22Rv1 (cell line): ENCODE measurements at regions not wholly inside any gene's neighbourhood (a gene's known extent, or its start where the extent isn't known, plus 50 kb on each side); places are given as distances from the start of the nearest gene placed in this dataset.

ENCODE experiments used
- H3K27ac ChIP-seq: fragments of 450-650 bp; 2 replicates; pipeline ENCODE4 v1.5.1; 2017
- CTCF ChIP-seq: fragments of 450-650 bp; IDR thresholded peaks from 2 replicates; pipeline ENCODE4 v1.5.1; 2017; ENCODE audit warnings: mild to moderate bottlenecking
- ZFX ChIP-seq: fragments of 450-650 bp; IDR thresholded peaks from 2 replicates; pipeline ENCODE4 v1.6.1; 2017; ENCODE audit warnings: antibody characterized with exemption, borderline replicate concordance

GRCh38 chr3:95210878-95211277 lies 1148.0 kb downstream of the NSUN3 start:
- H3K27ac ChIP-seq, result no peak overlapping the region
- TF ChIP-seq ZFX, result no peak

GRCh38 chr3:95212117-95212516 lies 1149.3 kb downstream of the NSUN3 start:
- TF ChIP-seq CTCF, result no peak
- TF ChIP-seq ZFX, result no peak
- H3K27ac ChIP-seq, result no peak overlapping the region

GRCh38 chr3:95215437-95215957 lies 1152.6 kb downstream of the NSUN3 start:
- TF ChIP-seq ZFX, result no peak
- no peak for TF ChIP-seq CTCF
- H3K27ac ChIP-seq, result no peak overlapping the region

- TF ChIP-seq CTCF (no peak), ZFX (no peak)
- H3K27ac ChIP-seq, result no peak overlapping the region
Measured at GRCh38 chr3:95217661-95218060, 1154.8 kb downstream of the NSUN3 start.

- TF ChIP-seq ZFX (no peak), CTCF (no peak)
- H3K27ac ChIP-seq, result no peak overlapping the region
Measured at GRCh38 chr3:95218484-95218883, 1155.6 kb downstream of the NSUN3 start.

GRCh38 chr3:95226437-95226836 lies 1163.6 kb downstream of the NSUN3 start:
- no peak for TF ChIP-seq CTCF
- TF ChIP-seq ZFX, result no peak
- no peak overlapping the region for H3K27ac ChIP-seq

- H3K27ac ChIP-seq, result no peak overlapping the region
- TF ChIP-seq CTCF, result no peak
- no peak for TF ChIP-seq ZFX
Measured at GRCh38 chr3:95227092-95227491, 1164.2 kb downstream of the NSUN3 start.

GRCh38 chr3:95228416-95228815 lies 1165.6 kb downstream of the NSUN3 start:
- TF ChIP-seq CTCF (no peak), ZFX (no peak)
- no peak overlapping the region for H3K27ac ChIP-seq
